ENCODE measurements at regions not wholly inside any gene's neighbourhood (a gene's known extent, or its start where the extent isn't known, plus 50 kb on each side); places are given as distances from the start of the nearest gene placed in this dataset.

GRCh38 chr3:117489663-117490079, 780.1 kb downstream of the TUSC7 start:
- no TSS peak for BruUV-seq (replicated peaks)
- no peaks in the 10 kb centered on the region for H3K79me2 ChIP-seq (ENCODE audit: low read depth)
- TF ChIP-seq EZH2 (IDR thresholded peaks at IDR 0.05; ENCODE audit: low read depth): no peak
- no peak for TF ChIP-seq CTCF (conservative IDR thresholded peaks at IDR 0.05)
- intact Hi-C loops (cut with micrococcal nuclease; ENCODE audit: unreplicated experiment): no loop called here
- H3K27me3 ChIP-seq (ENCODE audit: insufficient read depth, low read depth): no peaks in the 10 kb centered on the region
- H4K20me1 ChIP-seq (ENCODE audit: insufficient read depth): no peaks in the 10 kb centered on the region
- H3K4me1 ChIP-seq (replicated peaks; ENCODE audit: insufficient read depth): no peaks in the 10 kb centered on the region
- H3K9me3 ChIP-seq (ENCODE audit: insufficient read depth, low read depth): no peaks in the 10 kb centered on the region
- H3K9me2 ChIP-seq (ENCODE audit: insufficient read depth): no peaks in the 10 kb centered on the region
- no peak overlapping the region for H3K4me2 ChIP-seq
- no peak overlapping the region for H3K27ac ChIP-seq
- POLR2A ChIA-PET (ENCODE audit: unreplicated experiment): no interaction called here
- no peak overlapping the region for H3K4me3 ChIP-seq
- CTCF ChIA-PET: no interaction called here
- no peak for DNase-seq
- no peaks in the 10 kb centered on the region for H3K36me3 ChIP-seq (ENCODE audit: low read depth)
- H2AFZ ChIP-seq: no peak overlapping the region
- H3F3A ChIP-seq (ENCODE audit: insufficient read depth, low read depth): no peaks in the 10 kb centered on the region

GRCh38 chr3:117490716-117491115, 781.1 kb downstream of the TUSC7 start:
- H2AFZ ChIP-seq: no peak overlapping the region; the same call in 1 of the 2 replicates
- BruUV-seq (replicated peaks): no TSS peak
- CTCF ChIA-PET: no interaction called here
- H3K9me3 ChIP-seq (ENCODE audit: insufficient read depth, low read depth): no peaks in the 10 kb centered on the region
- no peaks in the 10 kb centered on the region for H3K4me1 ChIP-seq (replicated peaks; ENCODE audit: insufficient read depth)
- H4K20me1 ChIP-seq (ENCODE audit: insufficient read depth): no peaks in the 10 kb centered on the region
- intact Hi-C loops (cut with micrococcal nuclease; ENCODE audit: unreplicated experiment): no loop called here
- H3K79me2 ChIP-seq (ENCODE audit: low read depth): no peaks in the 10 kb centered on the region
- H3F3A ChIP-seq (ENCODE audit: insufficient read depth, low read depth): no peaks in the 10 kb centered on the region
- H3K4me3 ChIP-seq: no peak overlapping the region
- TF ChIP-seq EZH2 (IDR thresholded peaks at IDR 0.05; ENCODE audit: low read depth) (no peak), CTCF (conservative IDR thresholded peaks at IDR 0.05) (no peak)
- H3K27ac ChIP-seq: no peak overlapping the region
- no peaks in the 10 kb centered on the region for H3K27me3 ChIP-seq (ENCODE audit: insufficient read depth, low read depth)
- H3K36me3 ChIP-seq (ENCODE audit: low read depth): no peaks in the 10 kb centered on the region
- DNase-seq: no peak
- no peak overlapping the region for H3K4me2 ChIP-seq
- H3K9me2 ChIP-seq (ENCODE audit: insufficient read depth): no peaks in the 10 kb centered on the region
- POLR2A ChIA-PET (ENCODE audit: unreplicated experiment): no interaction called here

- Histone ChIP-seq H4K20me1 (ENCODE audit: insufficient read depth) (no peaks in the 10 kb centered on the region), H3K27ac (no peak overlapping the region), H3K9me2 (ENCODE audit: insufficient read depth) (no peaks in the 10 kb centered on the region), H2AFZ (no peak overlapping the region), H3K4me1 (replicated peaks; ENCODE audit: insufficient read depth) (no peaks in the 10 kb centered on the region), H3K9me3 (ENCODE audit: insufficient read depth, low read depth) (no peaks in the 10 kb centered on the region), H3K4me3 (no peak overlapping the region), H3K79me2 (ENCODE audit: low read depth) (no peaks in the 10 kb centered on the region), H3K36me3 (ENCODE audit: low read depth) (no peaks in the 10 kb centered on the region), H3F3A (ENCODE audit: insufficient read depth, low read depth) (no peaks in the 10 kb centered on the region), H3K27me3 (ENCODE audit: insufficient read depth, low read depth) (no peaks in the 10 kb centered on the region), H3K4me2 (no peak overlapping the region)
- intact Hi-C loops (cut with micrococcal nuclease; ENCODE audit: unreplicated experiment): no loop called here
- BruUV-seq (replicated peaks): no TSS peak
- DNase-seq: no peak
- TF ChIP-seq CTCF (conservative IDR thresholded peaks at IDR 0.05) (no peak), EZH2 (IDR thresholded peaks at IDR 0.05; ENCODE audit: low read depth) (no peak)
- ChIA-PET POLR2A (ENCODE audit: unreplicated experiment) (no interaction called here), CTCF (no interaction called here)
These were observed 786.0 kb downstream of the TUSC7 start for GRCh38 chr3:117495620-117496019.

Data from PC-9 (cell line).